Stimulated activated naive CD8-positive, alpha-beta T cell treated with anti-CD3 and anti-CD28 coated beads, Interleukin-15, Interleukin-2, amounts not matched to agents 100 ng/mL and 50 ng/mL, for 24 hours (primary cell): ENCODE measurements at regions not wholly inside any gene's neighbourhood (a gene's known extent, or its start where the extent isn't known, plus 50 kb on each side); places are given as distances from the start of the nearest gene placed in this dataset.

ENCODE experiments used
- H3K27ac Mint-ChIP-seq: one replicate; pipeline ENCODE4 v1.8.0; 2021; ENCODE audit warnings: mild to moderate bottlenecking, mixed read lengths
- H3K27me3 Mint-ChIP-seq: one replicate; pipeline ENCODE4 v1.8.0; 2021; ENCODE audit warnings: mixed read lengths
- H3K36me3 Mint-ChIP-seq: one replicate; pipeline ENCODE4 v1.8.0; 2021; ENCODE audit warnings: low read depth, mixed read lengths
- H3K4me1 Mint-ChIP-seq: one replicate; pipeline ENCODE4 v1.8.0; 2021; ENCODE audit warnings: low read depth, mixed read lengths
- H3K4me3 Mint-ChIP-seq: one replicate; pipeline ENCODE4 v1.8.0; 2021; ENCODE audit warnings: mild to moderate bottlenecking, mixed read lengths
- H3K9me3 Mint-ChIP-seq: one replicate; pipeline ENCODE4 v1.8.0; 2021; ENCODE audit warnings: mixed read lengths

GRCh38 chr15:70466895-70467529, 296.3 kb downstream of the UACA start:
- Mint-ChIP-seq H3K4me1 (peaks cover 5% of the 10 kb centered on the region), H3K27me3 (peaks cover 75% of the 10 kb centered on the region), H3K27ac (no peak overlapping the region)

DNA sequence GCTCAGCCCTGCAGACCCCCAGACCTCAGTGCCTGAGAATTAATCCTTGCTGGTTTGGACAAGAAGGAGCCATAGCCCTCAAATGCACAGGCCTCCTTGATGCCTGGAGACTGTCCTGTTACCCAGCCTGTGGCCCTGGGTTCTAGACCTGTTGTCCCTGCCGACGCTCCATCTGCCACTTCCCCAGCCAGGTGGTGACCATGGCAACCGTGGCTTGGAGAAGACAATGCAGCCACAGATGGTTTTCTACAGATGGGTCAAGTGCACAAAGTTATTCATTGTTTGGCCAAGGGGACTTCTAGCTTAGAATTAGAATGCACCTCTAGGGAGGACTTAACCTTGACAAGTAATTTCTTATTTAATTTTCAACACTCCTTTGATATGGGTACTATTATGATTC, 297.1 kb downstream of the UACA start:
- Mint-ChIP-seq H3K4me3 (no peak overlapping the region), H3K4me1 (peaks cover 5% of the 10 kb centered on the region), H3K9me3 (no peaks in the 10 kb centered on the region), H3K27me3 (peaks cover 77% of the 10 kb centered on the region), H3K27ac (no peak overlapping the region), H3K36me3 (no peaks in the 10 kb centered on the region)

More at GRCh38 chr15:70466895-70467529, 296.3 kb downstream of the UACA start:
- no peaks in the 10 kb centered on the region for H3K9me3 Mint-ChIP-seq
- no peaks in the 10 kb centered on the region for H3K36me3 Mint-ChIP-seq
- no peak overlapping the region for H3K4me3 Mint-ChIP-seq

GRCh38 chr15:70465812-70466211, 297.5 kb downstream of the UACA start:
- Mint-ChIP-seq H3K9me3 (no peaks in the 10 kb centered on the region), H3K27me3 (peaks cover 79% of the 10 kb centered on the region), H3K4me1 (peaks cover 9% of the 10 kb centered on the region), H3K27ac (no peak overlapping the region), H3K4me3 (no peak overlapping the region), H3K36me3 (no peaks in the 10 kb centered on the region)

- Mint-ChIP-seq H3K36me3 (no peaks in the 10 kb centered on the region), H3K27ac (no peak overlapping the region), H3K9me3 (no peaks in the 10 kb centered on the region), H3K4me3 (no peak overlapping the region), H3K4me1 (peaks cover 19% of the 10 kb centered on the region), H3K27me3 (peaks cover 75% of the 10 kb centered on the region)
Measured at GRCh38 chr15:70463453-70463834, 299.9 kb downstream of the UACA start.

- no peaks in the 10 kb centered on the region for H3K36me3 Mint-ChIP-seq
- H3K27ac Mint-ChIP-seq, result no peak overlapping the region
- no peaks in the 10 kb centered on the region for H3K9me3 Mint-ChIP-seq
- H3K4me1 Mint-ChIP-seq, result peaks cover 17% of the 10 kb centered on the region
- peaks cover 60% of the 10 kb centered on the region for H3K27me3 Mint-ChIP-seq
- H3K4me3 Mint-ChIP-seq, result no peak overlapping the region
Measured at GRCh38 chr15:70461992-70462391, 301.4 kb downstream of the UACA start.

DNA sequence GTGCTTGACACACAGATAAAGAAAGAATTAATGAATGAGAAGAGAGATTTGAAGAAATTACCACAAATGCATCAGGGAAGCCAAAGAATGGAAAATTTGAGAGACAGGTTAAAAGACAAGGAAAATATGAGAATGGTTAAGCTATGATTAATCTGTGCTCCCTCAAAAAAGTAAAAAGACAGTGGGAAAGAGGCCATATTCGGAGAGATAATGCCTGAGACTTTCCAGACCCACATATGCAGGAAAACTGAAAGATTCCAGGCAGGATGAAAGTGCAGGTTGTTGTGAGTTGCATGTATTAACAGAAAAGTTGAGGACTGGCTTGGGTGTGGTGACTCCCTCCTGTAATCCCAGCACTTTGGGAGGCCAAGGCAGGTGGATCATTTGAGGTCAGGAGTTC, 302.3 kb downstream of the UACA start:
- H3K27me3 Mint-ChIP-seq, result peaks cover 60% of the 10 kb centered on the region
- H3K27ac Mint-ChIP-seq, result no peak overlapping the region
- H3K9me3 Mint-ChIP-seq, result no peaks in the 10 kb centered on the region
- peaks cover 14% of the 10 kb centered on the region for H3K4me1 Mint-ChIP-seq
- H3K36me3 Mint-ChIP-seq, result no peaks in the 10 kb centered on the region
- H3K4me3 Mint-ChIP-seq, result no peak overlapping the region

- Mint-ChIP-seq H3K9me3 (no peaks in the 10 kb centered on the region), H3K4me1 (peaks cover 14% of the 10 kb centered on the region), H3K27me3 (peaks cover 47% of the 10 kb centered on the region), H3K27ac (no peak overlapping the region), H3K36me3 (no peaks in the 10 kb centered on the region), H3K4me3 (no peak overlapping the region)
Measured at GRCh38 chr15:70459312-70459711, 304.0 kb downstream of the UACA start.

DNA sequence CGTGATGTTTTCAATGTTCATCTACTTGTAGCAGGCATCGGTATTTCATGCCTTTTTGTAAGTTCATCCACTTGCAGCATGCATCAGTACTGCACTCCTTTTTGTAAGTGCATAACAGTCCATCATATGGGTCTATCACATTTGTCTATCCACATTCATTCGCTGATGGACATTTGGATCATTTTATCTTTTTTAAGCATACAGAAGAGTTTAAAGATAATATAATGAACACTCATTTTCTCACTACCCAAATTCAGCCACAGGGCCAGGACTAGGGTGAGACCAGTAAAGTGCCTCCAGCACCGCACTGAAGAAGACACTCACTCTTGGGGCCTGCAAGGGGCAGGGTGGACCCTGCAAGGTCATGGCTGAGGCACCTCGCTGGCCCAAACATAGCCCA, 309.6 kb downstream of the UACA start:
- H3K9me3 Mint-ChIP-seq, result no peaks in the 10 kb centered on the region
- no peak overlapping the region for H3K4me3 Mint-ChIP-seq
- no peak overlapping the region for H3K27ac Mint-ChIP-seq
- peaks cover 5% of the 10 kb centered on the region for H3K27me3 Mint-ChIP-seq
- H3K36me3 Mint-ChIP-seq, result no peaks in the 10 kb centered on the region
- H3K4me1 Mint-ChIP-seq, result peaks cover 21% of the 10 kb centered on the region

- Mint-ChIP-seq H3K4me1 (peaks cover 26% of the 10 kb centered on the region), H3K4me3 (no peak overlapping the region), H3K9me3 (no peaks in the 10 kb centered on the region), H3K27ac (no peak overlapping the region), H3K36me3 (no peaks in the 10 kb centered on the region), H3K27me3 (peaks cover 8% of the 10 kb centered on the region)
Measured at GRCh38 chr15:70453238-70453637, 310.1 kb downstream of the UACA start.

DNA sequence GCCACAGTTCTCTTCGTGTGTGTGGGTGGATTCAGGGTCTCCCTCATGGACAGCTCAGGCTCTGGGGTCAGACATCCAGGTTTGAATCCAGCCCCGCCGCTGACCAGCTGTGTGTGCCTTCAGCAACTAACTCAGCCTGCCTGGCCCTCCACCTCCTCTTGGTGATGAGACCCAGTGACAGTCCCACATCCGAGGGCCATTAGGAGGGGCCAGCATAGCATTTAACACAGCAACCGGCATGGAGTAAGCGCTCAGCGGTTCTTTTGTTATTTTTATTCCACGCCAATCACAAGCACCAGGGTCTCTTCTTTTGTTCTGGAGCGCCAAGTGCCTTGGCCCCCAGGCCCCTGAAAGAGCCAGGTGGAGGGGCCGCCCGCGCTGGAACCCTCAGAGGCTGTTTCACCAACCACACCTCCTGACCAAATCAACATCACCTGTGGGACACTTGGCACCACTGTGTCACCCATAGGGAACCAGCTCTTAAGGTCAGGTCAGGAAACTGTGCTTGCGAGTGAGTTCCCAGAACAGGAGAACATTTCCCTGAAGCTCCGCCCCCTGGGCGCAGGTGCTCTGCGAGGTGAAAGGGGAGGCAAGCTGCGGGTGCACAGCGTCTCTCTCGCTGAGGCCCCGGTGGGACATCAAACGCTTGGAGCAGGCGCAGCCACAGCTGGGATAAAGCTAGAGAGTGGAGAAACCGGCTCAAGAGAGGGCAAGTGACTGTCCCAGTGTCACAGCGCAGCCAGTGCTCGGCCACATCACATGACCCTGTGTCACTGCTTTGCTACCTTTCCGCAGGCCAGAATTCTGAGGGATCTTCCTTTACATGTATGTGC, 311.3 kb downstream of the UACA start:
- H3K27ac Mint-ChIP-seq, result no peak overlapping the region
- no peak overlapping the region for H3K4me3 Mint-ChIP-seq
- H3K4me1 Mint-ChIP-seq, result peaks cover 38% of the 10 kb centered on the region
- H3K36me3 Mint-ChIP-seq, result no peaks in the 10 kb centered on the region
- H3K9me3 Mint-ChIP-seq, result no peaks in the 10 kb centered on the region
- peaks cover 19% of the 10 kb centered on the region for H3K27me3 Mint-ChIP-seq

GRCh38 chr15:70450142-70450443, 313.3 kb downstream of the UACA start:
- Mint-ChIP-seq H3K9me3 (no peaks in the 10 kb centered on the region), H3K36me3 (no peaks in the 10 kb centered on the region), H3K27me3 (peaks cover 23% of the 10 kb centered on the region), H3K27ac (no peak overlapping the region), H3K4me1 (peaks cover 39% of the 10 kb centered on the region), H3K4me3 (no peak overlapping the region)

GRCh38 chr15:70449311-70450141, 313.8 kb downstream of the UACA start:
- H3K27me3 Mint-ChIP-seq, result peaks cover 25% of the 10 kb centered on the region
- H3K4me1 Mint-ChIP-seq, result peaks cover 39% of the 10 kb centered on the region
- no peaks in the 10 kb centered on the region for H3K9me3 Mint-ChIP-seq
- H3K36me3 Mint-ChIP-seq, result no peaks in the 10 kb centered on the region
- H3K4me3 Mint-ChIP-seq, result no peak overlapping the region
- no peak overlapping the region for H3K27ac Mint-ChIP-seq

GRCh38 chr15:70447928-70448698, 315.2 kb downstream of the UACA start:
- Mint-ChIP-seq H3K4me3 (no peak overlapping the region), H3K9me3 (no peaks in the 10 kb centered on the region), H3K27ac (no peak overlapping the region), H3K4me1 (peaks cover 39% of the 10 kb centered on the region), H3K27me3 (peaks cover 27% of the 10 kb centered on the region), H3K36me3 (no peaks in the 10 kb centered on the region)

DNA sequence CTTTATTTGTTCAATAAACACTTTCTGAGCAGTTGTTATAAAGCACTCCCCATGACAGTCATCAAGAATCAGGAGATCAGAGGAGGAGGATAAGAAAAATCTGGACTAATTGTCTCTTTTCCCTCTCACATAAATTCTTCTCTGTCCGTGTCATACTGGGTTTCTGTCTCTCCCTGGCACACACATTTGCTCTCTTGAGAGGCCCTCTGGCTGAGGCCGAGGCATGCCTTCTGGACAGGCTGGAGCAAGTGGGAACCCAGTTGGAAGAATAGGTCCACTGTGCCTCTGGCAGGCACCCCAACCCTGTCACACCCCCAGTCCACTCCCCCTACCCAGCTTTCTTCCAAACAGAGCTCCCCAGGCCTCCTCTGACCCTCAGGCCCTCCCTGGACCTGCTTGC, 315.8 kb downstream of the UACA start:
- Mint-ChIP-seq H3K36me3 (no peaks in the 10 kb centered on the region), H3K4me3 (no peak overlapping the region), H3K27ac (no peak overlapping the region), H3K4me1 (peaks cover 37% of the 10 kb centered on the region), H3K9me3 (no peaks in the 10 kb centered on the region), H3K27me3 (peaks cover 31% of the 10 kb centered on the region)
